AG04450 (cell line): ENCODE measurements at regions not wholly inside any gene's neighbourhood (a gene's known extent, or its start where the extent isn't known, plus 50 kb on each side); places are given as distances from the start of the nearest gene placed in this dataset.

Source experiments
- CTCF ChIA-PET: fragments of 300-600, 350-600 bp; formaldehyde crosslinking; extraction: SDS; loops from one replicate; lab custom pipeline; 2022; ENCODE audit warnings: antibody characterized with exemption, inconsistent platforms; lab: Charles Lee
- POLR2A ChIA-PET: fragments of 350-600 bp; formaldehyde crosslinking; extraction: SDS; loops from one replicate; lab custom pipeline; 2021; ENCODE audit warnings: antibody characterized with exemption, inconsistent platforms; lab: Yijun Ruan, JAX
- DNase-seq: peaks from one replicate; pipeline ENCODE4 v3.0.0-alpha.2; 2011; ENCODE audit warnings: low read depth, low spot score
- H3K27ac ChIP-seq: one replicate; pipeline ENCODE4 v1.5.1; 2012; ENCODE audit warnings: low read depth, low read length, control low read depth
- H3K27me3 ChIP-seq: one replicate; pipeline ENCODE4 v1.6.0; 2012; ENCODE audit warnings: low read length; ENCODE audit not compliant: control insufficient read depth, insufficient read depth
- H3K4me3 ChIP-seq: 2 replicates; pipeline ENCODE4 v1.5.1; 2011; ENCODE audit warnings: mild to moderate bottlenecking, low read depth, low read length, control low read depth
- H3K9me3 ChIP-seq: 2 replicates; pipeline ENCODE4 v1.5.1; 2012; ENCODE audit warnings: low read length; ENCODE audit not compliant: control insufficient read depth, insufficient read depth
- CTCF ChIP-seq: IDR thresholded peaks from 2 replicates; pipeline ENCODE4 v1.5.1; 2011; ENCODE audit warnings: low read depth, low read length, control low read depth, inconsistent platforms

- POLR2A ChIA-PET: no interaction called here
- CTCF ChIA-PET: no interaction called here
- no peak for DNase-seq
- H3K27me3 ChIP-seq: no peaks in the 10 kb centered on the region
- H3K4me3 ChIP-seq: no peak overlapping the region
- no peak for TF ChIP-seq CTCF
- no peak overlapping the region for H3K27ac ChIP-seq
- H3K9me3 ChIP-seq: no peaks in the 10 kb centered on the region
Measured at GRCh38 chr18:75745147-75745546, 317.6 kb upstream of the SMIM21 start.

- Histone ChIP-seq H3K9me3 (no peaks in the 10 kb centered on the region), H3K4me3 (no peak overlapping the region), H3K27me3 (no peaks in the 10 kb centered on the region), H3K27ac (no peak overlapping the region)
- DNase-seq: no peak
- CTCF ChIA-PET: no interaction called here
- no peak for TF ChIP-seq CTCF
- POLR2A ChIA-PET: no interaction called here
Measured at GRCh38 chr18:75742516-75742915, 315.0 kb upstream of the SMIM21 start.

GRCh38 chr18:75739682-75740081 is 312.2 kb upstream of the SMIM21 start:
- DNase-seq: no peak
- CTCF ChIA-PET: no interaction called here
- Histone ChIP-seq H3K4me3 (no peak overlapping the region), H3K27ac (no peak overlapping the region), H3K9me3 (no peaks in the 10 kb centered on the region), H3K27me3 (no peaks in the 10 kb centered on the region)
- POLR2A ChIA-PET: no interaction called here
- TF ChIP-seq CTCF: no peak

GRCh38 chr18:75735291-75735690 is 307.8 kb upstream of the SMIM21 start:
- H3K27me3 ChIP-seq: no peaks in the 10 kb centered on the region
- ChIA-PET CTCF (no interaction called here), POLR2A (no interaction called here)
- no peak overlapping the region for H3K27ac ChIP-seq
- H3K9me3 ChIP-seq: no peaks in the 10 kb centered on the region
- TF ChIP-seq CTCF: no peak
- no peak for DNase-seq
- H3K4me3 ChIP-seq: no peak overlapping the region

GRCh38 chr18:75730249-75730648 is 302.7 kb upstream of the SMIM21 start:
- Histone ChIP-seq H3K9me3 (no peaks in the 10 kb centered on the region), H3K4me3 (no peak overlapping the region), H3K27me3 (no peaks in the 10 kb centered on the region), H3K27ac (no peak overlapping the region)
- CTCF ChIA-PET: no interaction called here
- no peak for DNase-seq
- POLR2A ChIA-PET: no interaction called here
- no peak for TF ChIP-seq CTCF
